Activated CD8-positive, alpha-beta T cell treated with anti-CD3 and anti-CD28 coated beads, Interleukin-2, amount 10 ng/mL, durations not matched to agents 7 days and 5 days (primary cell): ENCODE measurements at regions not wholly inside any gene's neighbourhood (a gene's known extent, or its start where the extent isn't known, plus 50 kb on each side); places are given as distances from the start of the nearest gene placed in this dataset.
"Not testable (repeated sequence)": the region's sequence is repeated elsewhere in the genome, so short reads cannot be mapped to it uniquely, and the experiment has no call there.

Source experiments
- ATAC-seq: fragments of 150-1000 bp; cut with Tn5 transposase; one replicate; pipeline ENCODE4 v1.10.0; 2021; ENCODE audit warnings: moderate library complexity
- CTCF ChIA-PET: fragments of 350-600 bp; sonication (Branson Sonifier 250); formaldehyde crosslinking; loops from one replicate; lab custom pipeline; 2021; ENCODE audit warnings: antibody characterized with exemption; lab: Charles Lee
- POLR2A ChIA-PET: fragments of 350-600 bp; sonication (Branson Sonifier 250); formaldehyde crosslinking; loops from one replicate; lab custom pipeline; 2021; ENCODE audit warnings: antibody characterized with exemption; lab: Charles Lee
- DNase-seq: peaks from one replicate; pipeline ENCODE4 v3.0.0-alpha.2; 2020
- H3K27ac Mint-ChIP-seq: one replicate; pipeline ENCODE4 v1.8.0; 2021; ENCODE audit warnings: mild to moderate bottlenecking, mixed read lengths
- H3K27me3 Mint-ChIP-seq: one replicate; pipeline ENCODE4 v1.8.0; 2021; ENCODE audit warnings: low read depth, mixed read lengths
- H3K36me3 Mint-ChIP-seq: one replicate; pipeline ENCODE4 v1.8.0; 2021; ENCODE audit warnings: low read depth, mixed read lengths
- H3K4me1 Mint-ChIP-seq: one replicate; pipeline ENCODE4 v1.8.0; 2021; ENCODE audit warnings: low read depth, mixed read lengths
- H3K4me3 Mint-ChIP-seq: one replicate; pipeline ENCODE4 v1.8.0; 2021; ENCODE audit warnings: mild to moderate bottlenecking, mixed read lengths
- H3K9me3 Mint-ChIP-seq: one replicate; pipeline ENCODE4 v1.8.0; 2022; ENCODE audit warnings: mixed read lengths; ENCODE audit not compliant: insufficient read depth

DNA sequence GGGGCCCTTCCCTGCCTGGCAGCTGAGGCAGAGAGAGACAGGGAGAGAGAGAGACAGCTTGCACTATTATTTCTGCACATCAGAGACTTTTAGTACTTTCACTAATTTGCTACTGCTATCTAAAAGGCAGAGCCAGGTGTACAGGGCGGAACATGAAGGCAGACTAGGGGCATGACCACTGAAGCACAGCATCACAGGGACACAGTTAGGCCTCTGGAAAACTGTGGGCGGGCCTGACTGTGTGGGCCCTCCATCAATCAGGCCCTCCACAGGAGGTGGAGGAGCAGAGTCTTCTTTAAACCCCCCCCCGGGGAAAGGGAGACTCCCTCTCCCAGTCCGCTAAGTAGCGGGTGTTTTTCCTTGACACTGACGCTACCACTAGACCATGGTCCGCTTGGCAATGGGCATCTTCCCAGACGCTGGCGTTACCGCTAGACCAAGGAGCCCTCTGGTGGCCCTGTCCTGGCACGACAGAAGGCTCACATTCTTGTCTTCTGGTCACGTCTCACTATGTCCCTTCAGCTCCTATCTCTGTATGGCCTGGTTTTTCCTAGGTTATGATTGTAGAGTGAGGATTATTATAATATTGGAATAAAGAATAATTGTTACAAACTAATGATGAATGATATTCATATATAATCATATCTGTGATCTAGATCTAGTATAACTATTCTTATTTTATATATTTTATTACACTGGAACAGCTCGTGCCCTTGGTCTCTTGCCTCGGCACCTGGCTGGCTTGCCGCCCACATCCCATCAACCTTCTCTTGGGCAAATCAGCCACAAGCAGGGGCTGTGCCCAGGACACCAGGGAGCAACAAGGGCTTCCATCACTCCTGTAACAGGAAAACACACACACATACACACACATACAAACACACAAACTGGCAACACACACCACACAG is 60.7 kb upstream of the PPP2R2D start:
- not testable (repeated sequence) for DNase-seq

GRCh38 chr10:131840788-131841118 is 60.1 kb upstream of the PPP2R2D start:
- Mint-ChIP-seq H3K27ac (no peak overlapping the region), H3K36me3 (no peaks in the 10 kb centered on the region), H3K4me3 (no peak overlapping the region), H3K4me1 (no peaks in the 10 kb centered on the region), H3K27me3 (peaks cover 2% of the 10 kb centered on the region), H3K9me3 (no peaks in the 10 kb centered on the region)
- POLR2A ChIA-PET = no interaction called here
- CTCF ChIA-PET = no interaction called here
- DNase-seq = no peak
- ATAC-seq = no peak

More for the DNA sequence above, 60.7 kb upstream of the PPP2R2D start:
- H3K4me3 Mint-ChIP-seq, H3K27me3 Mint-ChIP-seq, H3K9me3 Mint-ChIP-seq, H3K27ac Mint-ChIP-seq, H3K4me1 Mint-ChIP-seq, CTCF ChIA-PET, H3K36me3 Mint-ChIP-seq, ATAC-seq, POLR2A ChIA-PET: not testable (repeated sequence)

- ChIA-PET POLR2A (no interaction called here), CTCF (no interaction called here)
- DNase-seq (no peak), ATAC-seq (no peak)
- Mint-ChIP-seq H3K36me3 (no peaks in the 10 kb centered on the region), H3K27me3 (peaks cover 2% of the 10 kb centered on the region), H3K9me3 (no peaks in the 10 kb centered on the region), H3K4me1 (no peaks in the 10 kb centered on the region), H3K4me3 (no peak overlapping the region), H3K27ac (no peak overlapping the region)
Observed at GRCh38 chr10:131841131-131841660, 59.6 kb upstream of the PPP2R2D start.

DNA sequence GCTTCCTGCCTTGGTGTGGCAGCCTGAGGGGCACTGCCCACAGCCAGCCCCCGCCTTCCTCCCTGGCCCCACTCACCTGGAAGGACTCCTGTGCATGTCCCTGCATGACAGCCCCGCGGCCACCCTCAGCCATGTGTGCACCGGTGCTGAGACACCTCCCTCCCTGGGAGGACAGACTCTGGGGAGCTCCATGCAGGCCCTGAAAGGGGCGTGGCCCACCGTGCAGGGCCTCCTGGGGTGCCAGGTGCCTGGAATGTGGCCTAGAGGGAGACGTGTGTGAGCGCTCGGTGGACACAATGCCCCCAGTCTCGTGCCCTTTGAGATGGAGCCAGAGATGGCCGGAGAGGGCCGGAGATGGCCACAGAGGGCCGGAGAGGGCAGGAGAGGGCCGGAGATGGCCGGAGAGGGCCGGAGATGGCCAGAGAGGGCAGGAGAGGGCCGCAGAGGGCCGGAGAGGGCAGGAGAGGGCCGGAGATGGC is 59.1 kb upstream of the PPP2R2D start:
- Mint-ChIP-seq H3K36me3 (no peaks in the 10 kb centered on the region), H3K4me1 (no peaks in the 10 kb centered on the region), H3K4me3 (no peak overlapping the region), H3K27me3 (peaks cover 2% of the 10 kb centered on the region), H3K27ac (no peak overlapping the region), H3K9me3 (no peaks in the 10 kb centered on the region)
- CTCF ChIA-PET = no interaction called here
- POLR2A ChIA-PET = no interaction called here
- DNase-seq (no peak), ATAC-seq (no peak)

GRCh38 chr10:131842351-131843088 is 58.3 kb upstream of the PPP2R2D start:
- Mint-ChIP-seq H3K4me3 (no peak overlapping the region), H3K27ac (no peak overlapping the region), H3K4me1 (no peaks in the 10 kb centered on the region), H3K36me3 (no peaks in the 10 kb centered on the region), H3K27me3 (peaks cover 2% of the 10 kb centered on the region), H3K9me3 (no peaks in the 10 kb centered on the region)
- ATAC-seq (no peak), DNase-seq (no peak)
- ChIA-PET POLR2A (no interaction called here), CTCF (no interaction called here)

DNA sequence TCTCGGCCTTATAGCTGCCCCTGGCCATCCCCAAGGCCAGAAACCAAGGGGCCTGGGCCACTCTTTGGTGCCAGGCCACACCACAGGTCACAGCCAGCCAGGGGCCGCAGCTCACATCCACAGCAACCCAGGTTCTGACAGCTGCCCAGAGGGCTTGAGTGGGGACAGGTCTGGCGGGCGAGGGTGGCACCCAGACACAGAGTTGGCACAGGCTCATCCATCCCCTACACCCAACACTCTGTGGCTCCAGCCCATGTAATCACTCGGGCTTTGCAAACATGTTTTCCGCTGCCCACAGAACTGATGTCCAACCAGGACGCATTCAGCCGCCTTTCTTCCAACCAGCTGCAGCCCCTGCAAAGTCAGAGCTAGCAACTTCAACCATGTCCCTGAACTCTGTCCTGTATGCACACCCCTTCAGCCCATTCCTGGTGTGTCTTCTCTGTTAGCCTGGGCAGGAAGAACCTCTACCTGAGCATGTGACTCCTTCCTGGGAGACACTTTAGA is 57.7 kb upstream of the PPP2R2D start:
- DNase-seq (no peak), ATAC-seq (no peak)
- Mint-ChIP-seq H3K9me3 (no peaks in the 10 kb centered on the region), H3K4me1 (no peaks in the 10 kb centered on the region), H3K4me3 (no peak overlapping the region), H3K27me3 (peaks cover 1% of the 10 kb centered on the region), H3K36me3 (no peaks in the 10 kb centered on the region), H3K27ac (no peak overlapping the region)
- POLR2A ChIA-PET = no interaction called here
- CTCF ChIA-PET = no interaction called here

GRCh38 chr10:131843881-131844284 is 56.9 kb upstream of the PPP2R2D start:
- no peak overlapping the region for H3K27ac Mint-ChIP-seq
- no peak for DNase-seq
- ChIA-PET POLR2A (no interaction called here), CTCF (no interaction called here)
- no peaks in the 10 kb centered on the region for H3K9me3 Mint-ChIP-seq
- H3K4me3 Mint-ChIP-seq = no peak overlapping the region
- no peaks in the 10 kb centered on the region for H3K27me3 Mint-ChIP-seq
- H3K4me1 Mint-ChIP-seq = no peaks in the 10 kb centered on the region
- no peaks in the 10 kb centered on the region for H3K36me3 Mint-ChIP-seq
- ATAC-seq = no peak

DNA sequence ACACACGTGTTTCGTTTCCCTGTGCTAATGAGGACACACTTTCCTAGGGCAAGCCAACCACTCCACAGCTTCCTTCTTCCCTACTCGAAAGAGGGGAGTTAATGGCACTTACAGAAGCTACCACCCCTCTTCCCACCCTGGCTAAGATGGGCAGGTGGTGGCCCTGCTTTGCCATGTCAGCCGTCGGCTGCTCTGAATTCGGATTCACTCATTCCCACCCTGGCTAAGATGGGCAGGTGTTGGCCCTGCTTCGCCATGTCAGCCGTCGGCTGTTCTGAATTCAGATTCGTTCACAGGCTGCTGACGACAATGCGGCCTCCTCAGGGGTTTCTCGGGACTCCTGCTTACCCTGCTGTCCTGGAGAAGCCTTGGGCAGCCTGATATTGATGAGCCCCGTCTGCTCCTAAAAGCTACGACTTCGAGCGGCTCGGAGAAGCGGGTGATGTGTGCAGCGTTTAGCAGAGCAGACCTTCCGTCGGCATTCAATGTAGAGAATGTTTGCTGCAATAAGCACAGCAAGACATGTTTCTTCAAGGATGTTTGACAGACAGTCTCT is 56.2 kb upstream of the PPP2R2D start:
- no peak for ATAC-seq
- no peaks in the 10 kb centered on the region for H3K4me1 Mint-ChIP-seq
- no peaks in the 10 kb centered on the region for H3K36me3 Mint-ChIP-seq
- no peak overlapping the region for H3K27ac Mint-ChIP-seq
- ChIA-PET POLR2A (no interaction called here), CTCF (no interaction called here)
- H3K4me3 Mint-ChIP-seq = no peak overlapping the region
- no peaks in the 10 kb centered on the region for H3K27me3 Mint-ChIP-seq
- no peak for DNase-seq
- H3K9me3 Mint-ChIP-seq = no peaks in the 10 kb centered on the region

GRCh38 chr10:131845505-131846239 is 55.1 kb upstream of the PPP2R2D start:
- no peak overlapping the region for H3K27ac Mint-ChIP-seq
- no peaks in the 10 kb centered on the region for H3K4me1 Mint-ChIP-seq
- DNase-seq (no peak), ATAC-seq (no peak)
- no peaks in the 10 kb centered on the region for H3K27me3 Mint-ChIP-seq
- no peak overlapping the region for H3K4me3 Mint-ChIP-seq
- ChIA-PET CTCF (no interaction called here), POLR2A (no interaction called here)
- no peaks in the 10 kb centered on the region for H3K36me3 Mint-ChIP-seq
- no peaks in the 10 kb centered on the region for H3K9me3 Mint-ChIP-seq

DNA sequence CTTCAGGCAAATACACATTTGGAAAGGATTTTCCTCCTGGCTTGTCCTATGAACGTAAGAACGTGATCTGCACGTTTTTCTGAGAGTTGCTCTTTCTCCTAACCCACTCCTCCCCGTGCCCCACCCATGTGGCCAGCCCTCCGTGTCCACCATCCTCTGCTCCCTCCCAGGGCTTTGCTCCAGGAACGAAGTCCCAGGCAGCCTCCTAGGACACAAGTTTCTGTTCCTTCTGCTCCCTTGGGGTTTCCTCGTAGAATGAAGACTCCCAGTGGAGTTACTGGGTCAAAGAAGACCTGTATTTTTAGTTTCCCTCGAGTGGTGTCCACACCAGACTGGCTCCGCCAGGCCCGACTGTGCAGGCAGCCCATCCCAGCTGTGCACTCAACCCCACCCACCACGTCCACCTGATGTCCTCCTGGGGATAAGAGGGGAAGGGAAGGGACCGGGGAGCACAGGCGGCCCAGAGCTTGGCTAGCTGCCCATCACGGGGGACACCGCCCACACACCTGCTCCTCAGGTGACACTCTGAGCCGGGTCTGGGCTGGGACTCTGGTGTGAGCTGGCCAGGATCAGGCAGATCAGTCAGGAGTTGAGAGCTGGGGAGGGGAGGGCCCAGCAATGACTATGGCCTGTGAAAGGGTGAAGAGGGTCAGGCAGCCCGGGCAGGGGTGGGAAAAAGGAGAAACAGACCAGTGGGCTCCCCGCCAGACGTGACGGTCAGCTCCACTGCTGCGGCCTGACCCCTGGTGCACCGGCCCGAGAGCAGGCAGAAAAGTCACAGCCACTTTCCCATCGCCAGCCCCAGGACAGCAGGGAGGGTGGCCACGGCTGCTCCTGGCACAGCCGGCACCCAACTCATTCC is 54.3 kb upstream of the PPP2R2D start:
- ATAC-seq (no peak), DNase-seq (no peak)
- Mint-ChIP-seq H3K4me1 (no peaks in the 10 kb centered on the region), H3K27ac (no peak overlapping the region), H3K9me3 (no peaks in the 10 kb centered on the region), H3K4me3 (no peak overlapping the region), H3K36me3 (no peaks in the 10 kb centered on the region), H3K27me3 (no peaks in the 10 kb centered on the region)
- POLR2A ChIA-PET = no interaction called here
- CTCF ChIA-PET = no interaction called here
